Inferior parietal cortex (tissue), 1 donor: ENCODE measurements at regions not wholly inside any gene's neighbourhood (a gene's known extent, or its start where the extent isn't known, plus 50 kb on each side); places are given as distances from the start of the nearest gene placed in this dataset.
"Not testable (repeated sequence)": the region's sequence is repeated elsewhere in the genome, so short reads cannot be mapped to it uniquely, and the experiment has no call there.

Source experiments
- DNase-seq: peaks from one replicate; pipeline ENCODE4 v3.0.0-alpha.2; 2016; ENCODE audit errors: extremely low spot score

- no peak for DNase-seq
These were observed 2112.8 kb downstream of the TP53TG3F start for GRCh38 chr16:35572186-35572585.

- DNase-seq: no peak
These were observed 2114.0 kb downstream of the TP53TG3F start for GRCh38 chr16:35573407-35573806.

- no peak for DNase-seq
These were observed 2114.6 kb downstream of the TP53TG3F start for GRCh38 chr16:35574011-35574410.

- DNase-seq: no peak
These were observed 2115.3 kb downstream of the TP53TG3F start for GRCh38 chr16:35574454-35575431.

GRCh38 chr16:35575432-35575821 lies 2116.0 kb downstream of the TP53TG3F start:
- DNase-seq: no peak

GRCh38 chr16:35585411-35585810 lies 2126.0 kb downstream of the TP53TG3F start:
- no peak for DNase-seq

GRCh38 chr16:35590913-35591312 lies 2131.5 kb downstream of the TP53TG3F start:
- not testable (repeated sequence) for DNase-seq

GRCh38 chr16:35596467-35596866 lies 2137.1 kb downstream of the TP53TG3F start:
- no peak for DNase-seq

GRCh38 chr16:35598696-35599332 lies 2139.4 kb downstream of the TP53TG3F start:
- DNase-seq: no peak

- DNase-seq: no peak
These were observed 2140.2 kb downstream of the TP53TG3F start for GRCh38 chr16:35599429-35600160.

GRCh38 chr16:35600161-35600555 lies 2140.7 kb downstream of the TP53TG3F start:
- not testable (repeated sequence) for DNase-seq

- DNase-seq: no peak
These were observed 2142.7 kb downstream of the TP53TG3F start for GRCh38 chr16:35602116-35602515.

- DNase-seq: not testable (repeated sequence)
These were observed 2144.0 kb downstream of the TP53TG3F start for GRCh38 chr16:35603371-35603770.

- no peak for DNase-seq
These were observed 2146.5 kb downstream of the TP53TG3F start for GRCh38 chr16:35605921-35606320.

GRCh38 chr16:35614883-35615282 lies 2155.5 kb downstream of the TP53TG3F start:
- not testable (repeated sequence) for DNase-seq

- DNase-seq: not testable (repeated sequence)
These were observed 2159.8 kb downstream of the TP53TG3F start for GRCh38 chr16:35619176-35619575.

- no peak for DNase-seq
These were observed 2166.6 kb downstream of the TP53TG3F start for GRCh38 chr16:35626041-35626440.

GRCh38 chr16:35628976-35629375 lies 2169.6 kb downstream of the TP53TG3F start:
- no peak for DNase-seq

GRCh38 chr16:35631261-35631945 lies 2172.0 kb downstream of the TP53TG3F start:
- DNase-seq: no peak

- no peak for DNase-seq
These were observed 2177.2 kb downstream of the TP53TG3F start for GRCh38 chr16:35636480-35637230.

- no peak for DNase-seq
These were observed 2178.3 kb downstream of the TP53TG3F start for GRCh38 chr16:35637683-35638082.
